Skin epidermis (tissue), 12 donors: ENCODE measurements at regions not wholly inside any gene's neighbourhood (a gene's known extent, or its start where the extent isn't known, plus 50 kb on each side); places are given as distances from the start of the nearest gene placed in this dataset.
A peak's percentile ranks its signal among the peaks of the same experiment; 100 is the strongest.

ENCODE experiments used
- H3K27ac ChIP-seq, 21 experiments: fragments of 200-600 bp; sonication (generic) in 11 of 21; one replicate each; pipeline ENCODE4 v1.5.0; 2020; ENCODE audit warnings: mild to moderate bottlenecking in 3 of 21, inconsistent platforms in 2 of 21, moderate library complexity in 2 of 21
- H3K4me3 ChIP-seq, 7 experiments: fragments of 200-600 bp; sonication (generic) in 2 of 7; one replicate each; pipeline ENCODE4 v1.5.0; 2020; ENCODE audit warnings: inconsistent platforms in 2 of 7, mild to moderate bottlenecking in 2 of 7, moderate library complexity in 1 of 7

- Histone ChIP-seq H3K27ac (no peak overlapping the region), H3K4me3 (no peak overlapping the region)
Measured at GRCh38 chr22:49645791-49646550, 181.7 kb downstream of the BRD1 start.

DNA sequence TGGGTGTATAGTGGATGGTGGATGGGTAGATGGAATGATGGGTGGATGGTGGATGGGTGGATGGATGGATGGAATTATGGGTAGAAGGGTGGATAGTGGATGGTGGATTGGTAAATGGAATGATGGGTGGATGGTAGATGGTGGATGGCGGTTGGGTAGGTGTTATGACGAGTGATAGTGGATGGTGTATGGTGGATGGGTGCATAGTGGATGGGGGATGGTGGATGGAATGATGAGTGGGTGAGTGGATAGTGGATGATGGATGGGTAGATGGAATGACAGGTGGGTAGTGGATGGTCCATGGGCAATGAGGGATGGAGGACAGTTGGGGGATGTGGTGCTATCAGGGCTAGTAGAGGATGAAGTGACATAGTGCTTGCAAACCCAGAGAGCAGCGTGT is 182.4 kb downstream of the BRD1 start:
- H3K4me3 ChIP-seq: no peak overlapping the region
- no peak overlapping the region for H3K27ac ChIP-seq

DNA sequence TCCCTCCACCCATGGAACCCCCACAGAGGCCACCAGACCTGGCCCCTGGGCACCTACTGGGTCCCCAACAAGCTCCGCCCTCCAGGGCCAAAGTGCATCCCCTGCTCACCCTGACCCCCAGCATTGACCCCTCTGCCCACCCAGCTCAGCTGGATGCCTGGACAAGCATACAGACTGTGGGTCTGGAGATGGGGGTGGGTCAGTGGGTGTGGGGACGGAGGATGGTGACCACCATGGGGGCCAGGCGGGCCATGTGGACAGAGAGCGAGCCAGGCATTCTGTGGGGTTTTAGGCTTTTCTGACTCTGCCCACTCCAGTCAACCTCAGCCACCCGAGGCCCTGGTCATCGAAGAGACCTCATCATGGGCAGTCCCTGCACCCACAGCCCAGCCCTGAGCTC is 183.7 kb downstream of the BRD1 start:
- Histone ChIP-seq H3K27ac (no peak overlapping the region), H3K4me3 (no peak overlapping the region)

DNA sequence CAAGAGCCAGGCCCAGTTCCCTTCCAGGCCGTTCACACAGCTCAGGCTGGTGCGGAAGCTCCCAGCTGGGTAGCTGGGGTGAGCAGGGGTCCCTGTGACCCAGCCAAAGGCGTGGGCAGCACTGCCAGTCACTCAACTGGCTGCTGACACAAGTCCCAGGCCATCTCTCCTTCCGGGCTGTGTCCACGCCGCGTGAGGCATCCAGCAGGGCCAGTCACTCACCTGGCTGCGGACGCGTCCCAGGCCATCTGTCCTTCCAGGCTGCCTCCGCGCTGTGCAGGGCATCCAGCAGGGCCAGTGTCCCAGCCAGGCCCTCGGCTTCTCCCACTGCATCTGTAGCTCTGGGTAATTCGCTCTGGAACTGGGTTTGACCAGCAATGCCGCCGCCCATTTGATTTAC is 184.2 kb downstream of the BRD1 start:
- no peak overlapping the region for H3K4me3 ChIP-seq
- H3K27ac ChIP-seq: no peak overlapping the region

DNA sequence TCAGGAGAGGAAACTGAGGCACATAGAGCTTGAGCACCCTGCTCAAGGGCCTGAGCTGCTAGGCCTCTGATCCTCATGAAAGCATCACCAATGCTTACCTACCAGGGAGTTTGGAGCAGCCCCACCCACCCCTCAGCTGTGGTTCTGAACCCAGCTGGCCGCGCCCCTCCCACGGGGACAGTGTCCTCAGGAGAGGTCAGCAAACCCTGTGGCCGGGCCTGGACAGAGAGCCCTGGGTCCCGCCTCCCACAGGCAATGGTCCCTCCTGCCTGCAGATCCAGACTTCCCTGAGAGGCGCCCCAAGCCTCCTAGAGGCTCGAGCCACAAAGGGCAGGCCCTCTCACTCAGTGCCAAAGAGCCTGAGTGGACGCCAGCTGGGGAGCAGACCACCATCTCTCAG is 184.9 kb downstream of the BRD1 start:
- H3K4me3 ChIP-seq: no peak overlapping the region
- H3K27ac ChIP-seq: no peak overlapping the region

GRCh38 chr22:49642331-49642730 is 185.3 kb downstream of the BRD1 start:
- no peak overlapping the region for H3K27ac ChIP-seq
- no peak overlapping the region for H3K4me3 ChIP-seq

- no peak overlapping the region for H3K4me3 ChIP-seq
- no peak overlapping the region for H3K27ac ChIP-seq
Measured at GRCh38 chr22:49641770-49642313, 185.8 kb downstream of the BRD1 start.

- no peak overlapping the region for H3K4me3 ChIP-seq
- H3K27ac ChIP-seq: no peak overlapping the region
Measured at GRCh38 chr22:49640366-49641095, 187.1 kb downstream of the BRD1 start.

DNA sequence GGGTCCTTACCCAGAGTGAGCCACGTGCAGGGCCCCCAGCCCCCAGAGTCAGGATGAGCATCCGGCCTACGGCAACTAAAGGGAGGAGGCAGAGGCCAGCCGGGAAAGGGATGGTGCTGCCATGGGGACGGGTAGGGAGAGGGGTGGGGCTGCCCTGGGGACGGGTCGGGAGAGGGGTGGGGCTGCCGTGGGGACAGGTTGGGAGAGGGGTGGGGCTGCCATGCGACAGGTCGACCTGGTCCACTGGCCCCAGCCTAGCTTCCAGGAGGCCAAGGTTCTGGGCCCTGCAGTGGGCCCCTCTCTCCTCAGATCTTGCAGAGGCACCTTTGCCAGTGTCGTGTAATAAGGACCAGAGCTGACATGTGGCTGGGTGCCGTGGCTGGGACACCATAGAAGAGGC is 187.7 kb downstream of the BRD1 start:
- H3K27ac ChIP-seq: no peak overlapping the region
- no peak overlapping the region for H3K4me3 ChIP-seq

- H3K4me3 ChIP-seq: no peak overlapping the region
- H3K27ac ChIP-seq: no peak overlapping the region
Measured at GRCh38 chr22:49638788-49639187, 188.9 kb downstream of the BRD1 start.

DNA sequence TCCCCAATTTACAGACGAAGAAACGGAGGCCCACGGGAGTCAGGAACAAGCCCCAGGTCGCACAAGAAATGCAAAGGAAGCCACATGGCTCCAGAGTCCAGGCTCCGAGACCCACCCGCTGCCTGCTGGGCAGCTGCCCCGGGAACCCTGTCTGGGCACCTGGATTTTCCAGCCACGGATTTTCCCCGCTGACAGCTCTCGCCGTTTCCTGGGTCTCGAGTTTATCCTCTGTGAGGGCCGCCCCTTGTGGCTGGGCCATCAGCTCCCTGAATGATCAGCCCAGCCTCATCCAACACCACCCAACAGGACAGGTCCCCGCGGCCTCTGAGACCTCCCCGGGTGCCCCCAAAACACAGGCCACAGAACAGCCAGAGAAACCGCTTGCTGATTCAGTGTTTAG is 189.7 kb downstream of the BRD1 start:
- Histone ChIP-seq H3K27ac (no peak overlapping the region), H3K4me3 (no peak overlapping the region)

DNA sequence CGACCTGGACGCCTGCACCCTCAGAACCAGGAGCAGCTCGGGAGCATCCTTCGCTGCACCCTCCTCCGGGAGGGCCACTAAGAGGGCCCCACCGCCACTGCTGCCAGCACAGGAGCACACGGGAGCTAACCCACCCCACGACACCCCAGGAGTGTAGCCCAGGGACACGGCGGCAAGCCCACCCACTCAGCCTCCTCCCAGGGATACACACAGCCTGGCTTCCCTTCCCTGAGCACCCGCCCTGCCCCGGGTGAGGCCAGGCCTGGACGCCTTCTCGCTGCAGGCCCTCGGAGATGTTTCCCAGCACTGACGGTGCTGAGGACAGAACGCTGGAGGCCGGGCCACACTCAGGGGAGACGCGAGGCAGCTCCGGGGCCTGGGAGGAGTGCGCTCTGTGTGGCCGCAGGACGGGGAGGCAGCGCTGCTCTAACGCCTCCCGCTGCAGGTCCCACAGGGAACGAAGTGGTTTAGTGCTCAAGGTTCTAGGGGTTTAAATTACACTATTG is 190.4 kb downstream of the BRD1 start:
- H3K27ac ChIP-seq: no peak overlapping the region
- H3K4me3 ChIP-seq: no peak overlapping the region

DNA sequence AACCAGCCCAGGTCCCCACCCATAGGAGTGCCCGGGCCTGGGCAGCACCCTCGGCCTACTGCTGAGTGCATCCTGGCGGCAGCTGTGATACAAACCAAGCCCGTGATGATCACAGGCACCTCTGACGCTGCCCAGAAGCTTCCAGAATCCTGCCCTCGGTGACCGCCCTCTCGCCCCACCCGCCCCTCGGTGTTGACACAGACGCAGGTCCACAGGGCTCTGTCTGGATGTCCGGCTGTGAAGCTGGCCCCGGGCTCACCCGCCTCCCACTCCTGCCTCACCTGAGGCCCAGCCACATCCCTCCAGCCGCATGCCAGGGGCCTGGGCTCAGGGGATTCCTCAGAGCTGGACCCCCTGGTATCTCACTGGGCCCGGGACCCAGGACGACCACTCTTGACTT is 191.0 kb downstream of the BRD1 start:
- Histone ChIP-seq H3K27ac (no peak overlapping the region), H3K4me3 (no peak overlapping the region)

- Histone ChIP-seq H3K4me3 (no peak overlapping the region), H3K27ac (no peak overlapping the region)
Measured at GRCh38 chr22:49636214-49636613, 191.5 kb downstream of the BRD1 start.

DNA sequence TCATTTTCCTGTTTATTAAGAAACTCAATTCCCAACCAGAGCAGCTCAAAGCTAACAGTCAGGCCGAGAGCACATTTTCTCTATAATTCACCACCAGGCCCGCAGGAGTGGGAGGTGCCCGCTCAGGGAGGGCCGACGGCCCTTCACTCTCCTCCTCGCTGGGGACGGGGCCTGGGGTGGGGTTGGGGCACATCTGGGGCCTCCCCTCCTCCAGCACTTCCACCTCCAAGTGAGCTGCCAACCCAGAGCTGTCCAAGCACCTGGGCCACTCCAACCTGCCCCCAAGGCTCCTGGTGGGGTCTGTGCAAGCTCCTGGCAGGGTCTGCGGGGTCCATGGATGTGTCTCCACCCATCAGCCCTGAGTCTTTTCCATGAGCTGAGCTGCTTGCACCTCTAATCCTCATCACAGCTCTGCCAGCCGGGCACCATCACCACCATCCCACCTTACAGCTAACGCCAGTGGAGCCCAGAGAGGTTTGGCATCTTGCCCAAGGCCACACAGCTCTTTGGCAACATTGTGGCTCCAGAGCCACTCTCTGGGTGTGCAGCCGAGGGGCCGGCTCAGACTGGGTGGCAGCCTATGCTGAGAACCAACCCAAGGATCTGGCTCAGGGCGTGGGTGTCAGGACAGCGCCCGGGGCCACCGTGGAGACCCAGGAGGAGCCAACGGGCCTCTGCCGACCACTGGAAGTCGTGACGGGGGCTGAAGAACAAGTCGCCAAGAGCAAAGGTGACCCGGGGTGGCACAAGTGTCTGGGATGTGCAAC is 193.5 kb downstream of the BRD1 start:
- no peak overlapping the region for H3K27ac ChIP-seq
- H3K4me3 ChIP-seq: no peak overlapping the region

DNA sequence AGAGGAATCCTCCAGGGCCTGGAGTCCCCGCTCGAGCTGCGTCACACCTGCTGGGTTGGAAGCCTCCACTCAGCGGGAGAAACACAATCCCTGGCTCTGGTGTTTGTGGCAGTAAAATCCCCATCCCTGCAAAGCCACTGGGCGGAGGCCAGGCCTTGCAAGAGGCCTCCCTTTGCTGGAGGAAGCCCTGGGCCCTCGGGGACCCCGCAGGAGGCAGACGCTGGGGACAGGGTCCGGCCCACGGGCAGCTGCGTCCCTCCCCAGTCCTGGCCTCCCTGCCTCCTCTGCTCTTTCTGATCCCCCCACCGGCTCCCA is 194.7 kb downstream of the BRD1 start:
- Histone ChIP-seq H3K27ac (no peak overlapping the region), H3K4me3 (no peak overlapping the region)

- peak overlapping the region in 1 of 7 experiments; percentile 28 for H3K4me3 ChIP-seq
- no peak overlapping the region for H3K27ac ChIP-seq
Measured at GRCh38 chr22:49632199-49633009, 195.3 kb downstream of the BRD1 start.

DNA sequence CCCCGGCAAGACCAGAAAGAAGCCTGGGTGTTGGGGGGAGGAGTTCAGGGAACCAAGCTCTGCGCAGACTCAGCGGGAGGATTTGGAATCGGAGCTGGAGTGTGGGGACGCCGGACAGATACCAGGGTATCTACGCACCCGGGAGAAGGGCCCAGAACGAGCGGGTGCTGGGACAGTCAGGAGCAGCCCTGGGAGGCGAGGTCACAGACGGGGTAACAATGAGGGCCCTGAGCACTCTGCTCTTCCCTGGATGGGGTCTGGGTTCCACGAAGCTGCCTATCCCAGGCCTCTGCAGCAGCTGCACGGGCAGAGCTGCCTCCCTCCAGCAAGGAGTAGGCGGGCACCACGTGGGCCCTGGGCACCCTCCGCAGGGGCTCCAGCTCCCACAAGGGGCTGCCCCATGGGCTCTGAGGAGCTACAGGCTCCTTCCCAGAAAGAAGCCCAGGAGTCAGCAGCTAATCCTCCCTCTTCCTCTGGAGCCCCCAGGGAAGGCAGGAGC is 197.2 kb downstream of the BRD1 start:
- no peak overlapping the region for H3K4me3 ChIP-seq

DNA sequence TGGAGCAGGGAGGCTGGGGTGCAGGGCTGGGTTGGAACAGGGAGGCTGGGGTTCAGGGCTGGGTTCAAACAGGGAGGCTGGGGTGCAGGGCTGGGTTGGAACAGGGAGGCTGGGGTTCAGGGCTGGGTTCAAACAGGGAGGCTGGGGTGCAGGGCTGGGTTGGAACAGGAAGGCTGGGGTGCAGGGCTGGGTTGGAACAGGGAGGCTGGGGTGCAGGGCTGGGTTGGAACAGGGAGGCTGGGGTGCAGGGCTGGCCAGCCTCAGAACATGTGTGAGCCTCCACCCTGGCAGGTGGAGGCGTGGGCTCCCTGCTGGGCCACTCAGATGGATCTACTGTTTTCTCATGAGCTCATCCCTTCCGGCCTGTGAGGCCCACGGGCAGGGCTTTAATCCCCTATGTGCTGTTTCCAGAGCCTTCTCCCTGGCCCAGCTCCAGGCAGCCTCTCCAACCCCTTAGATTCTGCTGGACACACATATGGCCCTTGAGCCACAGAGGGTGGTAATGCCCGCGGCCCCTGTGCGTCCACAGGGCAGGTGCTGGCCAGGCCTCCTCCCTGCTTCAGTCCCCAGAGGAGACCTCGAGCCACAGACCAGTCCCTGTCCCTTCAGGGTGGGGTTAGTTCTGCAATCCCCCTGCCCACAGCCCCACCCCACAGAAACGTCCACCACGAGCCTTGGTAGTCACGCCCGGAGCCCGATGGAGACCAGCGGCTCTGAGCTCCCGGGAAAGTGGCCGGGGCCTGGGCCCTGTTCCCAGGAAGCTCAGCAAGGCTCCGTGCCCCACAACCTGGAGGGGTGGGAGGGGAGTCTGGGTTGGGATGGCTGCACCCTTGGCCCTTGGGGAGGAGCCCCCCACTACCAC is 197.9 kb downstream of the BRD1 start:
- H3K4me3 ChIP-seq: no peak overlapping the region

More for the DNA sequence above, 197.2 kb downstream of the BRD1 start:
- H3K27ac ChIP-seq: no peak overlapping the region

More for the DNA sequence above, 197.9 kb downstream of the BRD1 start:
- no peak overlapping the region for H3K27ac ChIP-seq
